Stimulated activated effector memory CD8-positive, alpha-beta T cell treated with anti-CD3 and anti-CD28 coated beads, Interleukin-12 subunit alpha, Interleukin-12 subunit beta, amount 100 ng/mL, for 72 hours (primary cell): ENCODE measurements at regions not wholly inside any gene's neighbourhood (a gene's known extent, or its start where the extent isn't known, plus 50 kb on each side); places are given as distances from the start of the nearest gene placed in this dataset.
"Not testable (repeated sequence)": the region's sequence is repeated elsewhere in the genome, so short reads cannot be mapped to it uniquely, and the experiment has no call there.

ENCODE experiments used
- ATAC-seq: fragments of 150-1000 bp; cut with Tn5 transposase; 2 replicates; pipeline ENCODE4 v1.10.0; 2021
- DNase-seq, 2 donors: peaks; one replicate each; pipeline ENCODE4 v3.0.0; 2021 to 2022; ENCODE audit warnings: low spot score in 2 of 2
- H3K27ac Mint-ChIP-seq: one replicate; pipeline ENCODE4 v1.8.0; 2022; ENCODE audit warnings: mild to moderate bottlenecking, mixed read lengths
- H3K36me3 Mint-ChIP-seq: one replicate; pipeline ENCODE4 v1.8.0; 2022; ENCODE audit warnings: mild to moderate bottlenecking, mixed read lengths
- H3K4me1 Mint-ChIP-seq: one replicate; pipeline ENCODE4 v1.8.0; 2022; ENCODE audit warnings: mixed read lengths
- H3K4me3 Mint-ChIP-seq: one replicate; pipeline ENCODE4 v1.8.0; 2022; ENCODE audit warnings: mild to moderate bottlenecking, mixed read lengths
- H3K9me3 Mint-ChIP-seq: one replicate; pipeline ENCODE4 v1.8.0; 2022; ENCODE audit warnings: mixed read lengths

GRCh38 chr2:111453308-111453707 is 332.6 kb downstream of the BCL2L11 start:
- H3K36me3 Mint-ChIP-seq, ATAC-seq, H3K4me3 Mint-ChIP-seq, H3K9me3 Mint-ChIP-seq, DNase-seq, H3K4me1 Mint-ChIP-seq, H3K27ac Mint-ChIP-seq: not testable (repeated sequence)

- H3K27ac Mint-ChIP-seq, H3K4me3 Mint-ChIP-seq, DNase-seq, H3K9me3 Mint-ChIP-seq, H3K4me1 Mint-ChIP-seq, ATAC-seq, H3K36me3 Mint-ChIP-seq: not testable (repeated sequence)
Measured at GRCh38 chr2:111453816-111454215, 333.1 kb downstream of the BCL2L11 start.

GRCh38 chr2:111454404-111454803 is 333.7 kb downstream of the BCL2L11 start:
- not testable (repeated sequence) for H3K36me3 Mint-ChIP-seq, H3K27ac Mint-ChIP-seq, H3K9me3 Mint-ChIP-seq, DNase-seq, H3K4me1 Mint-ChIP-seq, H3K4me3 Mint-ChIP-seq
- ATAC-seq, result peak; percentile 84

DNA sequence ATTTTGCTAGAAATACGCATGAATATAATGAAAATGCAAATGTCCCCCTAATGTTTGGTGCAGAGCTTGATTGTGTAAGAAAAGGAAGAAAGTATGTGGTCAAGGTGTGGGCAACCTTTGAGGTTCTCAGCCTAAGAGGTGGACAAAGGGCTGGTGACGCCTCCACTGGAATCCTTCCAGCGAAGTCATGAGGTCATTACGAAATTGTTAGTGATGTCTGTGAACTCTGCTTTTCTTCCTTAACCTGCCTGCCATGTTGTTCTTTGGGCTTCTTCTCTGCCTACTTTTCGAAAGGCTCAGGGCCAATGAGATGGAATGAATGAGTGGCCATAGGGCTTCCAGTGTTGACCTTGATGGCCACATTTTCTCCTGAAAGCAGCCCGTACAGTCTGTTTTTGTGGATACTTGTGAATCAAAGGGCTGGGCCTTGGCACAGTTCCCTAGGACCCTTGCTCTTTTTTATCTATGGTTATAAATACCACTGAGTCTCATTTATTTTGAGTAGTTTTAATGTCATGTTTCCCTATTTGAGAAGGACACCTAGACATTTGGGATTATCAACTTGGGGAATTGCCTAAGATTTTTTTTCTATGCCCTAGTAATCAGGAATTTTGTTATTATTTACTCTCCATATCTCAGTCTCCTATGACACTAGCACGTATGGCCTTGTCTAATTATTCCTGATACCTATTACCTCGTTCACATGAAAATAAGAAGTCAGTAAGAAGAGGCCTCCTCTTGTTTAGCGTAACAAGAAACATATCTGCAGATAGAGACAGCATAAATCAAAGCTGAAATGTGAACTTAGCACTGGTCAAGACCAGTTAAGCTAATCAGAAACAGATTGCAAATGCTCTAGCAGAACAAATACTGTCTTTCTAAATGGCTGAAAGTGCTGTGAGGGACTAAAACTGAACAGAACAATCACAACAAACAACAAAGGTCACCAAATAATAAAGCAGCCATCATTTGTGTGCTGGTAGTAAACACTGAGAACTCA is 334.6 kb downstream of the BCL2L11 start:
- not testable (repeated sequence) for ATAC-seq, H3K27ac Mint-ChIP-seq, H3K36me3 Mint-ChIP-seq, H3K9me3 Mint-ChIP-seq, DNase-seq, H3K4me3 Mint-ChIP-seq, H3K4me1 Mint-ChIP-seq

- not testable (repeated sequence) for DNase-seq, H3K4me1 Mint-ChIP-seq, H3K9me3 Mint-ChIP-seq, H3K27ac Mint-ChIP-seq, ATAC-seq, H3K4me3 Mint-ChIP-seq, H3K36me3 Mint-ChIP-seq
Measured at GRCh38 chr2:111457191-111457590, 336.5 kb downstream of the BCL2L11 start.

- H3K4me3 Mint-ChIP-seq, H3K36me3 Mint-ChIP-seq, H3K9me3 Mint-ChIP-seq, ATAC-seq, DNase-seq, H3K4me1 Mint-ChIP-seq: not testable (repeated sequence)
- peak overlapping the region; percentile 48 for H3K27ac Mint-ChIP-seq
Measured at GRCh38 chr2:111460901-111461300, 340.2 kb downstream of the BCL2L11 start.

GRCh38 chr2:111461831-111462230 is 341.1 kb downstream of the BCL2L11 start:
- H3K9me3 Mint-ChIP-seq, H3K36me3 Mint-ChIP-seq, H3K27ac Mint-ChIP-seq, ATAC-seq, DNase-seq, H3K4me3 Mint-ChIP-seq, H3K4me1 Mint-ChIP-seq: not testable (repeated sequence)

DNA sequence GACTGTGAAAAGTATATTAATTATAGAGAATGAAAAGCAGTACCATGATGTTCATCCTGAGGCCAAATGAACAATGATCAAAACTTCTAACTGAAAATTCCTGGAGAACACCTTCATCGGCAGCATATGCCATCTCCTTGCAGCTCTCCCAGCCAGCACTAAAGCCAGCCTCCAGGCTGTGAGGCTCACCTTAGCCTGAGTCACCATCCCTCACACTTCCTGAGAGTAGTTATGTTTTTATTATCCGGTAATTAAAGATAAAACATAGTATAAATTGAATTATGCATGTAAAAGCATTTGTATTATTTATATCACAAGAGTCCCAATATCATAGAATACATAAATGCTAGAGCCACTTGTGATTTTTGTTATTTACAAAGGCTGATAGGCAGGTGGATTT is 341.9 kb downstream of the BCL2L11 start:
- H3K36me3 Mint-ChIP-seq, DNase-seq, H3K4me3 Mint-ChIP-seq, ATAC-seq, H3K4me1 Mint-ChIP-seq, H3K27ac Mint-ChIP-seq, H3K9me3 Mint-ChIP-seq: not testable (repeated sequence)

DNA sequence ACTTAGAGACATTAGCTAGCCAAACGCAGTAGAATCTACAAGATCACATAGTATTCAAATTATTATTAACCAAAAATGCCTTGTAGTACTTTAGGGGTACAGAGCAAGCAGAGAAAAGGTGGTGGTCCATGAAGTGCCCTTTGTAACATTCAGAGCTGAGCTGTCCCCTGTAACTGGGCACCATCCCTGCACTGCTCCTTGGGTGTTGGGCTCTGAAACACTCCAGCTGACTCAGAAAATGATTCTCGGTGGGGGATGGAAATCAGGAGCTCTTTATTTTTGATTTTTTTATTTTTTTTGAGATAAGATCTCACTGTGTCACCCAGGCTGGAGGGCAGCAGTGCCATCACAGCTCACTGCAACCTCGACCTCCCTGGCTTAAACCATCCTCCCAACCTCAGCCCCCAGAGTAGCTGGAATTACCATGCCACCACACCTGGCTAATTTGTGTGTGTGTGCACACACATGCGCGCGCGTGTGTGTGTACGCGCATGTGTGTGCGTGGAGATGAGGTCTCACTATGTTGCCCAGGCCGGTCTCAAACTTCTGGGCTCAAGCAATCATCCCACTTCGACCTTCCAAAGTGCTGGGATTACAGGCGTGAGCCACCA is 342.6 kb downstream of the BCL2L11 start:
- not testable (repeated sequence) for H3K9me3 Mint-ChIP-seq, H3K27ac Mint-ChIP-seq, DNase-seq, H3K4me1 Mint-ChIP-seq, H3K36me3 Mint-ChIP-seq
- peak; percentile 66 for ATAC-seq
- peak overlapping the region; percentile 15 for H3K4me3 Mint-ChIP-seq

- not testable (repeated sequence) for H3K36me3 Mint-ChIP-seq, H3K4me3 Mint-ChIP-seq, H3K4me1 Mint-ChIP-seq, H3K9me3 Mint-ChIP-seq, H3K27ac Mint-ChIP-seq, DNase-seq
- ATAC-seq, result peak; percentile 80
Measured at GRCh38 chr2:111463956-111464355, 343.2 kb downstream of the BCL2L11 start.

DNA sequence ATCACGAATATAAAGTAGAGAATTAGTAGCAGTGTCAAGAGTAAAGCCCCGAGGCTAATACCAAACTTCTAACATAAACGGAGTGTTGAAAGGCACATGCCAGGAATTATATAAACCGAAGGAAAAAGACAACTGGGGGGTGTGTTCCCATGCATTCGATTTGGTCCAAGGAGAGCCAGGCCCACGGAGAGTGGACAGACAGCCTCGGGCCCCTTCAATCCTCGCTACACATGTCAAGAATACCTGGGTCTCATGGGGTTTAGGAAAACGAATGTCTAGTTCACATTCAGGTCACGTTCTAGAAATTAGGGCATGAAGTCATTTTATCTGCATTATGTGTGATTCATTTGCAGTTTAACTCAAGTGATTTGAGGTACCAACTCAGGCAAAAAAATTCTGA is 343.7 kb downstream of the BCL2L11 start:
- H3K4me1 Mint-ChIP-seq, H3K27ac Mint-ChIP-seq, H3K36me3 Mint-ChIP-seq, H3K9me3 Mint-ChIP-seq, DNase-seq, ATAC-seq, H3K4me3 Mint-ChIP-seq: not testable (repeated sequence)

DNA sequence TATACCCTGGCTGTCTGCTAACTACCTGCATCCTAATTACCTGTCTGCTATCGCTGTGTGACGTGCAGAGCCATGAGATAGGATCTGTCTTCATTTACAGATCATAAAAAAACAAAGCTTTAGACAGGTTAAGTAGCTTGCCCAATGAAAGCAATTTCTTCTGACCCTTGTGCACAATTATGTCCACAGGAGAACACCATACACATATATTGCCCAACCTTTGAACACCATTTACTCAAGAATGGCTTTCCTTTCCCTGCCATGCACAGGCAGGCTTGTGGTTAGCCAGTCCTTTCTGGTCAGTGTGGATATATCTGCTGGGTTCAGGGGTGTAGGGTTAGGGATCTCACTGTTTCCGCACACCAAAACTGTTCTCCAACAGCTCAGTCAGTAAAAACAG is 344.8 kb downstream of the BCL2L11 start:
- not testable (repeated sequence) for DNase-seq, H3K4me1 Mint-ChIP-seq, H3K9me3 Mint-ChIP-seq, H3K4me3 Mint-ChIP-seq, ATAC-seq
- Mint-ChIP-seq H3K27ac (peak overlapping the region; percentile 17), H3K36me3 (peaks cover 11% of the 10 kb centered on the region)

DNA sequence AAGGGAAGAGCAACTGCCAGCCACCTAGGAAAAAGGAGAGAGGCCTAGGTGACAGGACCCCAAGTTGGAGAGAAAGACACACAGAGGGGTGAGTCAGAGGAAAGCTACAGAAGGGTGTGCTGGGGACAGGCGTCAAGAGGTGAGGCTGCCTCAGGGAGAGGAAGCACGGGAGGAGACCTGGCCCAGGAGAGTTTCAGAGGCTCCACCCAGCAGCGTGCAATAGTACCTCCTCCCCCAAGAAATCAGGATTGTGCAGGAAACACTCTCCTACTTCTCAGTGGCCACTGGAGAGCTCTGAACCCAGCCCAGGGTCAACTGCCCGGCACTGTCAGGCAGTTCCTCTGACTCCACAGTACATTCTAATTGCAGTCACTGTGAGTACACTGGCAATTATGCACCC is 346.0 kb downstream of the BCL2L11 start:
- not testable (repeated sequence) for H3K4me3 Mint-ChIP-seq, DNase-seq, H3K4me1 Mint-ChIP-seq, H3K27ac Mint-ChIP-seq, H3K9me3 Mint-ChIP-seq
- peak; percentile 67 for ATAC-seq
- H3K36me3 Mint-ChIP-seq, result peaks cover 11% of the 10 kb centered on the region

DNA sequence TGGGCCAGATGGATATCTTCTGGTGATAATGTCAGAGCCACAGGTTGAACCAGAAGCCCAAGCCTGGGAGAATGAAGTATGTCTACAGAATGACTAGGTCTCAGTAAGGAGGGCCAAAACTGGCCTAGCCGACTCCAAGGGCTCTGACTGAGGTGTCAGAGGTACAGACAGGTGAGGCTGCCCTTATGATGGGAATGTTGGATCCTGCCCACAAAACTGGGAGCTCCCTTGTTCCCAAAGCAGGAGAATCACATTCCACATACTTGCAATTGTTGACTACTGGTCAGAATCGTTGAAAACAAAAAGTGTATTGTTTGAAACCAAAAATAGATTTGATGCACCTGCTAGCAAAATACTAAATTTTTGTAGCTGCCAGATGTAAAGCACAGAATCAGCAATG is 350.2 kb downstream of the BCL2L11 start:
- DNase-seq, H3K9me3 Mint-ChIP-seq, ATAC-seq, H3K4me3 Mint-ChIP-seq, H3K27ac Mint-ChIP-seq: not testable (repeated sequence)
- peaks cover 11% of the 10 kb centered on the region for H3K36me3 Mint-ChIP-seq
- H3K4me1 Mint-ChIP-seq, result peaks cover 20% of the 10 kb centered on the region

GRCh38 chr2:111471791-111472530 is 351.2 kb downstream of the BCL2L11 start:
- not testable (repeated sequence) for DNase-seq, ATAC-seq, H3K27ac Mint-ChIP-seq, H3K4me3 Mint-ChIP-seq, H3K9me3 Mint-ChIP-seq
- Mint-ChIP-seq H3K4me1 (peaks cover 15% of the 10 kb centered on the region), H3K36me3 (peaks cover 11% of the 10 kb centered on the region)
